ENCODE measurements at regions not wholly inside any gene's neighbourhood (a gene's known extent, or its start where the extent isn't known, plus 50 kb on each side); places are given as distances from the start of the nearest gene placed in this dataset.

DNA sequence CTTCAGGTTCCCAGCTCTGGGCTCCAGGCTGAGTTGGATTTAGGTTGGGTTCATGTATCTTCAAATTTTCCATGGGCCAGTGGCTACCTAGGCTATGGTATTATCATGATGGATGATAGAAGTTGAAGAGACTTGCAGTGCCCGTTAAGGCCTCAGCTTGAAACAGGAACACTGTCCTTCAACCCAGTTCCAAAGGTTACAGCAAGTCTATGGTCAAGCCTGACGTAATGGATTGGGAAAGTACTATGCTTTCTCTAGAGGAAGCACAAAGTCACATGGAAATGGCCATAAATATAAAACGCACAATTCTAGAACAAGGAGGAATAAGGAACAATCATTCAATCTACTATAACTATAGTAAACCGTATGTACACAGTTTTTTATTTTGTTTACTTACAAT, 593.2 kb downstream of the ZEB2 start:
- TF ChIP-seq, protein P1, sequence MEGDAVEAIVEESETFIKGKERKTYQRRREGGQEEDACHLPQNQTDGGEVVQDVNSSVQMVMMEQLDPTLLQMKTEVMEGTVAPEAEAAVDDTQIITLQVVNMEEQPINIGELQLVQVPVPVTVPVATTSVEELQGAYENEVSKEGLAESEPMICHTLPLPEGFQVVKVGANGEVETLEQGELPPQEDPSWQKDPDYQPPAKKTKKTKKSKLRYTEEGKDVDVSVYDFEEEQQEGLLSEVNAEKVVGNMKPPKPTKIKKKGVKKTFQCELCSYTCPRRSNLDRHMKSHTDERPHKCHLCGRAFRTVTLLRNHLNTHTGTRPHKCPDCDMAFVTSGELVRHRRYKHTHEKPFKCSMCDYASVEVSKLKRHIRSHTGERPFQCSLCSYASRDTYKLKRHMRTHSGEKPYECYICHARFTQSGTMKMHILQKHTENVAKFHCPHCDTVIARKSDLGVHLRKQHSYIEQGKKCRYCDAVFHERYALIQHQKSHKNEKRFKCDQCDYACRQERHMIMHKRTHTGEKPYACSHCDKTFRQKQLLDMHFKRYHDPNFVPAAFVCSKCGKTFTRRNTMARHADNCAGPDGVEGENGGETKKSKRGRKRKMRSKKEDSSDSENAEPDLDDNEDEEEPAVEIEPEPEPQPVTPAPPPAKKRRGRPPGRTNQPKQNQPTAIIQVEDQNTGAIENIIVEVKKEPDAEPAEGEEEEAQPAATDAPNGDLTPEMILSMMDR (IDR thresholded peaks at IDR 0.05): no peak
- no peak for TF ChIP-seq POLR2A (IDR thresholded peaks at IDR 0.05)

Data from uterus (tissue), 2 donors.